ENCODE measurements at regions not wholly inside any gene's neighbourhood (a gene's known extent, or its start where the extent isn't known, plus 50 kb on each side); places are given as distances from the start of the nearest gene placed in this dataset.

DNA sequence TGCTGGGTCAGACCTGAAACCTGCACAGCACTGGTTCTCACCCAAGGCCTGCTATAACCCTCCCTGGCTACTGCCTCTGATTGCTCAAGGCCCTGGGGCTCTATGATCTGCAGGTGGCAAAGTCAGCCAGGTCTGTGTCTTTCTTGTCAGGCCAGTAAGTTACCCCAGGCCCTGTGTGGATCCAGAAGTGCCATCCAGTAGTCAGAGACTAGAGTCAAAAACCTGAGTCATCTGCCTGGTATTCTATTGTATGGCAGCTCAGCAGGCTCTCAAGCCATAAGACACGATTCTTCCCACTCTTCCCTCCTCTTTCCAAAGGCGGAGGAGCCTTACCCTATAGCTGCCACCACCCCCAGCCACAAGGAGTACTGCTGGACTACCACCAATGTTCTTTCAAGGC is 593.0 kb downstream of the FRK start:
- Histone ChIP-seq H3K27me3 (ENCODE audit: control insufficient read depth, insufficient read depth, low read length) (no peaks in the 10 kb centered on the region), H3K27ac (ENCODE audit: low read length) (no peak overlapping the region), H3K36me3 (ENCODE audit: control insufficient read depth, insufficient read depth, low read length) (no peaks in the 10 kb centered on the region), H3K4me1 (ENCODE audit: control insufficient read depth, insufficient read depth, low read length) (no peaks in the 10 kb centered on the region), H3K4me3 (ENCODE audit: low read depth in 2 of 2, low read length in 2 of 2) (no peak overlapping the region), H3K9me3 (ENCODE audit: control insufficient read depth, insufficient read depth, low read depth, low read length) (0 out of 2 replicates have a peak, but pooled peaks cover 4% of the 10 kb centered on the region)
- POLR2A ChIA-PET = no interaction called here
- CTCF ChIA-PET = no interaction called here
- no peak for DNase-seq (ENCODE audit: low read depth, low spot score)
- TF ChIP-seq CTCF (IDR thresholded peaks at IDR 0.05) (no peak), REST (IDR thresholded peaks at IDR 0.05; ENCODE audit: insufficient read depth in 1 of 2, low read depth in 2 of 2, low read length in 1 of 2) (no peak), POLR2AphosphoS5 (IDR thresholded peaks at IDR 0.05; ENCODE audit: low read depth, low read length) (no peak), SIN3A (IDR thresholded peaks at IDR 0.05; ENCODE audit: borderline replicate concordance, insufficient read depth, low read depth, low read length) (no peak), TCF7L2 (IDR thresholded peaks at IDR 0.05; ENCODE audit: low read depth, low read length) (no peak)
- no peak for ATAC-seq
- in situ Hi-C loops (cut with HindIII; ENCODE audit: low pct_unique_long_range_greater_than_20kb, low sequenced_read_pairs) = no loop called here
- no TSS peak for BruUV-seq (replicated peaks)
- intact Hi-C loops (cut with micrococcal nuclease; ENCODE audit: unreplicated experiment) = no loop called here

- H3K4me1 ChIP-seq (ENCODE audit: control insufficient read depth, insufficient read depth, low read length) = no peaks in the 10 kb centered on the region
- H3K36me3 ChIP-seq (ENCODE audit: control insufficient read depth, insufficient read depth, low read length) = no peaks in the 10 kb centered on the region
- no peak for ATAC-seq
- intact Hi-C loops (cut with micrococcal nuclease; ENCODE audit: unreplicated experiment) (no loop called here), in situ Hi-C loops (cut with HindIII; ENCODE audit: low pct_unique_long_range_greater_than_20kb, low sequenced_read_pairs) (no loop called here)
- ChIA-PET CTCF (no interaction called here), POLR2A (no interaction called here)
- H3K27ac ChIP-seq (ENCODE audit: low read length) = no peak overlapping the region
- no peak for DNase-seq (ENCODE audit: low read depth, low spot score)
- no TSS peak for BruUV-seq (replicated peaks)
- no peak overlapping the region for H3K4me3 ChIP-seq (ENCODE audit: low read depth in 2 of 2, low read length in 2 of 2)
- no peaks in the 10 kb centered on the region for H3K27me3 ChIP-seq (ENCODE audit: control insufficient read depth, insufficient read depth, low read length)
- no peak for TF ChIP-seq REST (IDR thresholded peaks at IDR 0.05; ENCODE audit: insufficient read depth in 1 of 2, low read depth in 2 of 2, low read length in 1 of 2)
- TF ChIP-seq SIN3A (IDR thresholded peaks at IDR 0.05; ENCODE audit: borderline replicate concordance, insufficient read depth, low read depth, low read length) = no peak
- no peak for TF ChIP-seq TCF7L2 (IDR thresholded peaks at IDR 0.05; ENCODE audit: low read depth, low read length)
- no peak for TF ChIP-seq CTCF (IDR thresholded peaks at IDR 0.05)
- no peak for TF ChIP-seq POLR2AphosphoS5 (IDR thresholded peaks at IDR 0.05; ENCODE audit: low read depth, low read length)
- H3K9me3 ChIP-seq (ENCODE audit: control insufficient read depth, insufficient read depth, low read depth, low read length) = 0 out of 2 replicates have a peak, but pooled peaks cover 4% of the 10 kb centered on the region
Measured at GRCh38 chr6:115460913-115461312, 599.8 kb downstream of the FRK start.
